Progenitor cell of endocrine pancreas (in vitro differentiated cells): ENCODE measurements at regions not wholly inside any gene's neighbourhood (a gene's known extent, or its start where the extent isn't known, plus 50 kb on each side); places are given as distances from the start of the nearest gene placed in this dataset.

Experiments used
- DNase-seq: peaks from one replicate; pipeline ENCODE4 v3.0.0; 2021; ENCODE audit warnings: low spot score; ENCODE audit not compliant: unreplicated experiment
- H3K27ac Mint-ChIP-seq: 2 replicates; pipeline ENCODE4 v1.8.0; 2021; ENCODE audit warnings: mild to moderate bottlenecking, moderate library complexity, mixed read lengths
- H3K27me3 Mint-ChIP-seq: 2 replicates; pipeline ENCODE4 v1.8.0; 2021; ENCODE audit warnings: mixed read lengths
- H3K36me3 Mint-ChIP-seq: 2 replicates; pipeline ENCODE4 v1.8.0; 2022; ENCODE audit warnings: mixed read lengths; ENCODE audit not compliant: insufficient read depth
- H3K4me1 Mint-ChIP-seq: 2 replicates; pipeline ENCODE4 v1.8.0; 2021; ENCODE audit warnings: low read depth, mixed read lengths
- H3K4me3 Mint-ChIP-seq: 2 replicates; pipeline ENCODE4 v1.8.0; 2021; ENCODE audit warnings: low read depth, mild to moderate bottlenecking, moderate library complexity, mixed read lengths
- H3K9me3 Mint-ChIP-seq: 2 replicates; pipeline ENCODE4 v1.8.0; 2021; ENCODE audit warnings: low read depth, mixed read lengths
- TF ChIP-seq, protein P1 (sequence below): fragments of 200-600 bp; sonication (generic); IDR thresholded peaks from one replicate; pipeline ENCODE4 v1.5.0; 2021; ENCODE audit warnings: antibody characterized with exemption, mild to moderate bottlenecking; ENCODE audit not compliant: unreplicated experiment

DNA sequence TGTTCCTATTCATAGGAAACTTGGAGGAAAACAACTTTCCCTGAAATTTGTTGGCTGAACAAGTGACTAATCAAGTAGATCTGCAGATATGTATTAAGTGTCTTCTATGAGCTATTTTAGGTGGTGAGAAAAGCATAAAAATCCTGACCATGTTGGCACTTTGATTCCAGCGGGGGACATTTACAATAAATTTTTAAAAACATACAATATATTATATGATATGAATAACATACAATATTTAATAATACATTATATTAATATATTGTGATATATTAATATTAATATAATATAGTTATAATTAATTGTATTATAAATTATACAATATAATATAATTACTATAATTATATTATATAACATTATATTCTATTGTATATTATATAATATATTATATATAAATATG lies 362.9 kb upstream of the SOX9 start:
- H3K9me3 Mint-ChIP-seq, result no peaks in the 10 kb centered on the region
- H3K27me3 Mint-ChIP-seq, result no peaks in the 10 kb centered on the region
- H3K36me3 Mint-ChIP-seq, result no peaks in the 10 kb centered on the region
- TF ChIP-seq, protein P1, sequence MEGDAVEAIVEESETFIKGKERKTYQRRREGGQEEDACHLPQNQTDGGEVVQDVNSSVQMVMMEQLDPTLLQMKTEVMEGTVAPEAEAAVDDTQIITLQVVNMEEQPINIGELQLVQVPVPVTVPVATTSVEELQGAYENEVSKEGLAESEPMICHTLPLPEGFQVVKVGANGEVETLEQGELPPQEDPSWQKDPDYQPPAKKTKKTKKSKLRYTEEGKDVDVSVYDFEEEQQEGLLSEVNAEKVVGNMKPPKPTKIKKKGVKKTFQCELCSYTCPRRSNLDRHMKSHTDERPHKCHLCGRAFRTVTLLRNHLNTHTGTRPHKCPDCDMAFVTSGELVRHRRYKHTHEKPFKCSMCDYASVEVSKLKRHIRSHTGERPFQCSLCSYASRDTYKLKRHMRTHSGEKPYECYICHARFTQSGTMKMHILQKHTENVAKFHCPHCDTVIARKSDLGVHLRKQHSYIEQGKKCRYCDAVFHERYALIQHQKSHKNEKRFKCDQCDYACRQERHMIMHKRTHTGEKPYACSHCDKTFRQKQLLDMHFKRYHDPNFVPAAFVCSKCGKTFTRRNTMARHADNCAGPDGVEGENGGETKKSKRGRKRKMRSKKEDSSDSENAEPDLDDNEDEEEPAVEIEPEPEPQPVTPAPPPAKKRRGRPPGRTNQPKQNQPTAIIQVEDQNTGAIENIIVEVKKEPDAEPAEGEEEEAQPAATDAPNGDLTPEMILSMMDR, result no peak
- H3K4me3 Mint-ChIP-seq, result no peak overlapping the region
- no peaks in the 10 kb centered on the region for H3K4me1 Mint-ChIP-seq
- DNase-seq, result no peak
- H3K27ac Mint-ChIP-seq, result no peak overlapping the region

DNA sequence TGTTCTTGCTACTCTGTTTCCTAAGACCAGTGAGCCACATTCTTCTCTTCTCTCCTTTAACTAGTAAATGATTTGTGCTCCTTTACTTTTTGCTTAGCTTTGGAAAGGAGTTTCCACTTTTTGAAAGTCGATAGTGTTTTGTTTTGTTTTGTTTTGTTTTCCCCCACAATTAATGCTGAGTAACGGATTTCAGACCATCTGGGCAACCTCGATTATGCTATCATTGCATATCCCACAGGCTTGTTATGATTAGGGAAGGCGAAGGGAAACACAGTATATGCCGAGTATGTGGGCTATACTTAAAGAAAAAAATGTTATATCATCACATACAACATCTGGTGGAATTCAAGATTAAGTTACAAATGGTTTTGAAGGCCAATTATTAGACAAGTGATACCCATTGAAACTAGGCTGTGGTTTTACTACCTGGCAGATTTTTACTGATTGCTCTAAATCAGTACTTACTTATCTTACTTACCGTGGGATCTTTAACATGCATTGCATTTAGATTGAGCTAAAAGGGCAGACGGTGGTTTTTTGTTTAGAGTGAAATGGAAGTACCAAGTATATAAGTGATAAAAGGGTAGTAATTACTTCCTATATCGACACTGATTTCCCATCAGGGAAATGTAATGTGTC lies 361.3 kb upstream of the SOX9 start:
- Mint-ChIP-seq H3K4me3 (no peak overlapping the region), H3K36me3 (no peaks in the 10 kb centered on the region), H3K27ac (no peak overlapping the region), H3K27me3 (no peaks in the 10 kb centered on the region), H3K4me1 (peaks cover 1% of the 10 kb centered on the region), H3K9me3 (no peaks in the 10 kb centered on the region)
- TF ChIP-seq, protein P1, result no peak
- DNase-seq, result no peak

DNA sequence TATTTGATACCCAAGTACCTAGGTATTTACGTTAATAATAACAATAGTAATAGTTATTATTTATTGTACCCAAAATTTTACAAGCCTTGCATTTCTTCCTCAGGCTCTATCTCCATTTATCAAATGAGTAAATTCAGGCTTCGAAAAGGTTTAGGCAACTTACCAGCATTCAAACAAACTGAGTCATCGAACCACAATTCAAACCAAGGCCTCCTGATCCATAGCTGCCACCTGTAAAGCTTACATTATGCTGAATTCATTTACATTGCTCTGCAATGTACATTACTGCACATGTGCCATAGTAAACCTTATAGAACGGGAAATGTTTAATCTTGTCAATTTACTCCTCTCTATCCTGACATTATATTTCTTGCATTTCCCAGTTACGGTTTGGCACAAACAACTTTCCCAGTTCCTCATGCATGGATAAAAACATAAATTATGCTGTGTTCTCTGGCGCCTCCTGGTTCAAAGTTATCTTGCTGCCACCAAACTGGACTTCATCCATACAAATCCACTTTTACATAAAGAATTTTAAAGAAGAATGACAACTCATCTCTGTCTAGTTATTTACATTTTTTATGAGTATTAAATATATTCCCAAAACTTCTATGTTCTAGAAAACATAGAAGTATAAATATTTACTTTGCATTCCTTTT lies 360.6 kb upstream of the SOX9 start:
- Mint-ChIP-seq H3K4me1 (peaks cover 3% of the 10 kb centered on the region), H3K9me3 (no peaks in the 10 kb centered on the region), H3K27me3 (no peaks in the 10 kb centered on the region), H3K36me3 (no peaks in the 10 kb centered on the region), H3K4me3 (no peak overlapping the region), H3K27ac (no peak overlapping the region)
- no peak for DNase-seq
- TF ChIP-seq, protein P1, result no peak

DNA sequence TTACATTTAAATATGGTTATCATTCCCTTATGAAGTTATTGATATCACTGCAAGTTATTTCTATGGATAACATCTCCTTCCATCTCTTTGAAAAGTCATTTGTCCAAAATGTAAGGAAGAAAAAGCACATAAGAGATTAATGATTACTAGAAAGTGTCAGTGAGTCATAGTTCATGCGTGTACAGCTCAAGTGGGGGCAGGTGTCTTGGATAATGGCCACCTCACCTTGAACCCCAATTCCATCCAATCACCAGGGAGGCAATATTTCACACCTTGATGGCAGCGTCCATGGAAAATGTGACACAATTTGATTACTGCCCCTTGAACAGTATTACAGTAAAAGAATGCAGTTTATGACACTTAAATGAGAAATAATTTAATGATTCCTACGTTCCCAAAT lies 358.3 kb upstream of the SOX9 start:
- Mint-ChIP-seq H3K4me1 (peaks cover 4% of the 10 kb centered on the region), H3K4me3 (no peak overlapping the region), H3K36me3 (no peaks in the 10 kb centered on the region), H3K27ac (no peak overlapping the region), H3K9me3 (no peaks in the 10 kb centered on the region), H3K27me3 (peaks cover 4% of the 10 kb centered on the region)
- DNase-seq, result no peak
- TF ChIP-seq, protein P1, result no peak

DNA sequence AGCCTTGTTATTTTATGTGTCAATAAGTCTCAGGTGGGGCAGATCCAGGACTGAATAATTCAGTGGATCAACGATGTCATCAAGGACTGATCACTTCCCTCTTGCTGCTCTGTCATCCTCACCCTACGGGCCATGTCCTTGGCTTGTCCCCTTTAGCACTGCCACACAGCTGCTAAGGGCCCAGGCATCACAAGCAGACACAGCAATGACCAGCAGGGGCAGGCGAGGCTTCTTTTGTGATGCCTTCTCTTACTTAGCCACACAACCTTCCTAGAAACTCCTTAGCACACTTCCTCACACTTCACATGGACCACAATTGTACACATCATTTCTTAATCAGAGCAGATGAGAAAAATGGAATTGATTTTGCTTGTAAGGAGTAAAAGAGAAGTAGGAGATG lies 356.3 kb upstream of the SOX9 start:
- DNase-seq, result peak; percentile 13
- no peak overlapping the region for H3K27ac Mint-ChIP-seq

More for the DNA sequence above, 356.3 kb upstream of the SOX9 start:
- Mint-ChIP-seq H3K4me3 (no peak overlapping the region), H3K27me3 (peaks cover 4% of the 10 kb centered on the region), H3K4me1 (peaks cover 4% of the 10 kb centered on the region), H3K36me3 (no peaks in the 10 kb centered on the region), H3K9me3 (peaks cover 5% of the 10 kb centered on the region)
- TF ChIP-seq, protein P1, result peak; percentile 64
